Liver (tissue), 8 donors: ENCODE measurements at regions not wholly inside any gene's neighbourhood (a gene's known extent, or its start where the extent isn't known, plus 50 kb on each side); places are given as distances from the start of the nearest gene placed in this dataset.

ENCODE experiments used
- DNase-seq: peaks from one replicate; pipeline ENCODE4 v3.0.0-alpha.2; 2017; ENCODE audit warnings: low spot score
- H3K27ac ChIP-seq, 2 donors: one replicate each; pipeline ENCODE4 v1.7.0; 2013; ENCODE audit warnings: inconsistent platforms in 2 of 2, low read length in 2 of 2, control low read depth in 1 of 2, low read depth in 1 of 2, mild to moderate bottlenecking in 1 of 2
- H3K27me3 ChIP-seq, 4 donors: one replicate each; pipeline versions ENCODE4 v1.6.1 to v1.7.0; 2013; ENCODE audit warnings: low read length in 3 of 4, inconsistent platforms in 1 of 4, mild to moderate bottlenecking in 1 of 4, moderate library complexity in 1 of 4; ENCODE audit not compliant: control insufficient read depth in 4 of 4, insufficient read depth in 4 of 4
- H3K36me3 ChIP-seq, 4 donors: one replicate each; pipeline versions ENCODE4 v1.6.1 to v1.7.0; 2013; ENCODE audit warnings: low read length in 3 of 4, mild to moderate bottlenecking in 3 of 4, low read depth in 1 of 4, moderate library complexity in 1 of 4; ENCODE audit not compliant: control insufficient read depth in 4 of 4, insufficient read depth in 3 of 4
- H3K4me1 ChIP-seq, 4 donors: one replicate each; pipeline versions ENCODE4 v1.6.1 to v1.7.0; 2013; ENCODE audit warnings: low read length in 3 of 4, mild to moderate bottlenecking in 3 of 4, moderate library complexity in 1 of 4; ENCODE audit not compliant: control insufficient read depth in 4 of 4, insufficient read depth in 4 of 4
- H3K4me3 ChIP-seq, 3 donors: one replicate each; pipeline versions ENCODE4 v1.6.1 to v1.7.0; 2013; ENCODE audit warnings: low read length in 3 of 3, control low read depth in 1 of 3, low read depth in 1 of 3, mild to moderate bottlenecking in 1 of 3
- H3K9ac ChIP-seq, 2 donors: one replicate each; pipeline ENCODE4 v1.7.0; 2013; ENCODE audit warnings: low read length in 2 of 2, mild to moderate bottlenecking in 2 of 2, moderate library complexity in 2 of 2, control low read depth in 1 of 2, low read depth in 1 of 2
- H3K9me3 ChIP-seq, 4 donors: one replicate each; pipeline versions ENCODE4 v1.6.1 to v1.7.0; 2013; ENCODE audit warnings: low read length in 3 of 4; ENCODE audit not compliant: control insufficient read depth in 4 of 4
- ATF3 ChIP-seq: IDR thresholded peaks from 2 replicates; pipeline ENCODE4 v1.6.1; 2016; ENCODE audit warnings: antibody characterized with exemption
- EGR1 ChIP-seq, 2 donors: IDR thresholded peaks; 2 replicates each; pipeline ENCODE4 v1.6.1; 2016 to 2018; ENCODE audit warnings: antibody characterized with exemption in 2 of 2, low read depth in 2 of 2
- FOXA1 ChIP-seq: IDR thresholded peaks from 2 replicates; pipeline ENCODE4 v1.6.1; 2016; ENCODE audit warnings: antibody characterized with exemption
- FOXA2 ChIP-seq: IDR thresholded peaks from 2 replicates; pipeline ENCODE4 v1.6.1; 2016; ENCODE audit warnings: antibody characterized with exemption
- GABPA ChIP-seq, 2 donors: IDR thresholded peaks in 1 of 2; conservative IDR thresholded peaks in 1 of 2; 2 replicates each; pipeline ENCODE4 v1.6.1; 2016; ENCODE audit warnings: antibody characterized with exemption in 2 of 2, mild to moderate bottlenecking in 1 of 2, moderate library complexity in 1 of 2
- HNF4A ChIP-seq, 2 donors: conservative IDR thresholded peaks; 2 replicates each; pipeline ENCODE4 v1.6.1; 2016; ENCODE audit warnings: antibody characterized with exemption in 2 of 2, mild to moderate bottlenecking in 2 of 2
- HNF4G ChIP-seq: IDR thresholded peaks from 2 replicates; pipeline ENCODE4 v1.6.1; 2016; ENCODE audit warnings: antibody characterized with exemption
- JUND ChIP-seq, 2 donors: IDR thresholded peaks; 2 replicates each; pipeline ENCODE4 v1.6.1; 2016; ENCODE audit warnings: antibody characterized with exemption in 2 of 2
- NR2F2 ChIP-seq: IDR thresholded peaks from 2 replicates; pipeline ENCODE4 v1.6.1; 2016; ENCODE audit warnings: antibody characterized with exemption
- RAD21 ChIP-seq, 2 donors: IDR thresholded peaks; 2 replicates each; pipeline ENCODE4 v1.6.1; 2016; ENCODE audit warnings: antibody characterized with exemption in 2 of 2, mild to moderate bottlenecking in 2 of 2
- RXRA ChIP-seq, 2 donors: IDR thresholded peaks; 2 replicates each; pipeline ENCODE4 v1.6.1; 2017 to 2018; ENCODE audit warnings: antibody characterized with exemption in 2 of 2, mild to moderate bottlenecking in 1 of 2
- SP1 ChIP-seq: IDR thresholded peaks from 2 replicates; pipeline ENCODE4 v1.6.1; 2018; ENCODE audit warnings: antibody characterized with exemption, mild to moderate bottlenecking
- TAF1 ChIP-seq: conservative IDR thresholded peaks from 2 replicates; pipeline ENCODE4 v1.6.1; 2016; ENCODE audit warnings: antibody characterized with exemption, mild to moderate bottlenecking
- YY1 ChIP-seq: IDR thresholded peaks from 2 replicates; pipeline ENCODE4 v1.6.1; 2016; ENCODE audit warnings: antibody characterized with exemption, mild to moderate bottlenecking
- ZBTB33 ChIP-seq: IDR thresholded peaks from 2 replicates; pipeline ENCODE4 v1.6.1; 2016; ENCODE audit warnings: antibody characterized with exemption
- WGBS: extraction: QIAGEN DNeasy Blood & Tissue Kit; methylation state at CpG from one replicate; pipeline ENCODE4 v1.1.7; 2013; 5-methylcytosine and 5-hydroxymethylcytosine counted together
- TF ChIP-seq, protein P1 (sequence below): IDR thresholded peaks from 2 replicates; pipeline ENCODE4 v1.6.1; 2016; ENCODE audit warnings: antibody characterized with exemption
- TF ChIP-seq, protein P2 (sequence below): IDR thresholded peaks from 2 replicates; pipeline ENCODE4 v1.6.1; 2016; ENCODE audit warnings: antibody characterized with exemption, mild to moderate bottlenecking
- TF ChIP-seq, protein P3 (sequence below): fragments of 150-350 bp; IDR thresholded peaks from 2 replicates; pipeline ENCODE4 v1.5.1; 2017; ENCODE audit warnings: improper control_type of control experiment, low read depth, low read length; ENCODE audit not compliant: missing input control
- donor health status: healthy.
- donor health status: healthy.
- donor health status: healthy.
- donor health status: healthy.
- donor health status: healthy.

DNA sequence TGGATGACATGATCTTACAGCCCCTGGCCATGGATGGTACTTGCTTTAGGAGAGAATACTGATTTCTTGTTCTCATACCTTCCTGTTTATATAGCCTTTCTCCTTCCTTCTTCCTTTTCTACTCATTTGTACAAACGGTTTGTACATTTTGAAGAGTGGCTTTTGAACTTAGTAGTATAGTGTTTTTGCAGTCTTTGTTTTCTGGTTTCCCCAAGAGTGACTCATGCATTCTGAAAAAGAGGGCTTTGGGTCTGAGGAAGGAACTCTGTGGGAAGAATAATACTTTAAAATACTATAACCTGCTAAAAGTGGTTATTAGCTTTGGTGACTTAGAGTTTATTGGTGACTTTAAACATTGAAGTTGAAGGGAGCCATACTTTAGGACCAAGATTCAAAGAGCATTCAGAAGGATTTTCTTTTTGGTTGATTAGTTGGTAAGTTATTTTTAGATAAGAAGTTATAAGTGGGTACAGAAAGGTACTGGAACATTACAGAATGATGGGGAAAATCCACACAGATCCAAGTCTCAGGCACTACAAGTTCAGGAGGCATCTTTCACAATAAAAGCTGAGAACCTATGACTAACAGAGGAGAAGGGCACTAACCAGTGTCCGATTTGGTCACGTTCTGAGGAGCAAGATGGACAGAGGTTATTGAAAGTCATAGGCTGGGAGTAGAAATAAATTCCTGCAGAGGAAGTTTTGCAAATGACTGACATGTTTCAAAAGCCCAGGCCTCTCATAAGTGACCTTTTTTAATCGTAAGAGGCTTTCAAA lies 369.6 kb upstream of the AZI2 start:
- H3K36me3 ChIP-seq = no peaks in the 10 kb centered on the region

More for the DNA sequence above, 369.6 kb upstream of the AZI2 start:
- H3K4me3 ChIP-seq = no peak overlapping the region
- no peaks in the 10 kb centered on the region for H3K9me3 ChIP-seq
- H3K4me1 ChIP-seq = no peaks in the 10 kb centered on the region
- H3K27ac ChIP-seq = no peak overlapping the region
- WGBS = 74% methylated on average over 4 of the region's 4 CpGs
- no peak for DNase-seq
- H3K27me3 ChIP-seq = no peaks in the 10 kb centered on the region
- TF ChIP-seq GABPA (IDR thresholded peaks at IDR 0.05 in 1 of 2, conservative IDR thresholded peaks at IDR 0.05 in 1 of 2) (no peak), NR2F2 (no peak), EGR1 (IDR thresholded peaks at IDR 0.05; ENCODE audit: low read depth in 2 of 2) (no peak), RAD21 (IDR thresholded peaks at IDR 0.05) (no peak), HNF4A (conservative IDR thresholded peaks at IDR 0.05) (no peak), YY1 (no peak), HNF4G (no peak), ATF3 (no peak), JUND (IDR thresholded peaks at IDR 0.05) (no peak), ZBTB33 (no peak), TAF1 (no peak), SP1 (no peak), FOXA1 (no peak), RXRA (IDR thresholded peaks at IDR 0.05) (no peak), FOXA2 (no peak)
- TF ChIP-seq, protein P1, sequence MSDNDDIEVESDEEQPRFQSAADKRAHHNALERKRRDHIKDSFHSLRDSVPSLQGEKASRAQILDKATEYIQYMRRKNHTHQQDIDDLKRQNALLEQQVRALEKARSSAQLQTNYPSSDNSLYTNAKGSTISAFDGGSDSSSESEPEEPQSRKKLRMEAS = no peak
- TF ChIP-seq, protein P2, sequence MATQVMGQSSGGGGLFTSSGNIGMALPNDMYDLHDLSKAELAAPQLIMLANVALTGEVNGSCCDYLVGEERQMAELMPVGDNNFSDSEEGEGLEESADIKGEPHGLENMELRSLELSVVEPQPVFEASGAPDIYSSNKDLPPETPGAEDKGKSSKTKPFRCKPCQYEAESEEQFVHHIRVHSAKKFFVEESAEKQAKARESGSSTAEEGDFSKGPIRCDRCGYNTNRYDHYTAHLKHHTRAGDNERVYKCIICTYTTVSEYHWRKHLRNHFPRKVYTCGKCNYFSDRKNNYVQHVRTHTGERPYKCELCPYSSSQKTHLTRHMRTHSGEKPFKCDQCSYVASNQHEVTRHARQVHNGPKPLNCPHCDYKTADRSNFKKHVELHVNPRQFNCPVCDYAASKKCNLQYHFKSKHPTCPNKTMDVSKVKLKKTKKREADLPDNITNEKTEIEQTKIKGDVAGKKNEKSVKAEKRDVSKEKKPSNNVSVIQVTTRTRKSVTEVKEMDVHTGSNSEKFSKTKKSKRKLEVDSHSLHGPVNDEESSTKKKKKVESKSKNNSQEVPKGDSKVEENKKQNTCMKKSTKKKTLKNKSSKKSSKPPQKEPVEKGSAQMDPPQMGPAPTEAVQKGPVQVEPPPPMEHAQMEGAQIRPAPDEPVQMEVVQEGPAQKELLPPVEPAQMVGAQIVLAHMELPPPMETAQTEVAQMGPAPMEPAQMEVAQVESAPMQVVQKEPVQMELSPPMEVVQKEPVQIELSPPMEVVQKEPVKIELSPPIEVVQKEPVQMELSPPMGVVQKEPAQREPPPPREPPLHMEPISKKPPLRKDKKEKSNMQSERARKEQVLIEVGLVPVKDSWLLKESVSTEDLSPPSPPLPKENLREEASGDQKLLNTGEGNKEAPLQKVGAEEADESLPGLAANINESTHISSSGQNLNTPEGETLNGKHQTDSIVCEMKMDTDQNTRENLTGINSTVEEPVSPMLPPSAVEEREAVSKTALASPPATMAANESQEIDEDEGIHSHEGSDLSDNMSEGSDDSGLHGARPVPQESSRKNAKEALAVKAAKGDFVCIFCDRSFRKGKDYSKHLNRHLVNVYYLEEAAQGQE = no peak
- TF ChIP-seq, protein P3, sequence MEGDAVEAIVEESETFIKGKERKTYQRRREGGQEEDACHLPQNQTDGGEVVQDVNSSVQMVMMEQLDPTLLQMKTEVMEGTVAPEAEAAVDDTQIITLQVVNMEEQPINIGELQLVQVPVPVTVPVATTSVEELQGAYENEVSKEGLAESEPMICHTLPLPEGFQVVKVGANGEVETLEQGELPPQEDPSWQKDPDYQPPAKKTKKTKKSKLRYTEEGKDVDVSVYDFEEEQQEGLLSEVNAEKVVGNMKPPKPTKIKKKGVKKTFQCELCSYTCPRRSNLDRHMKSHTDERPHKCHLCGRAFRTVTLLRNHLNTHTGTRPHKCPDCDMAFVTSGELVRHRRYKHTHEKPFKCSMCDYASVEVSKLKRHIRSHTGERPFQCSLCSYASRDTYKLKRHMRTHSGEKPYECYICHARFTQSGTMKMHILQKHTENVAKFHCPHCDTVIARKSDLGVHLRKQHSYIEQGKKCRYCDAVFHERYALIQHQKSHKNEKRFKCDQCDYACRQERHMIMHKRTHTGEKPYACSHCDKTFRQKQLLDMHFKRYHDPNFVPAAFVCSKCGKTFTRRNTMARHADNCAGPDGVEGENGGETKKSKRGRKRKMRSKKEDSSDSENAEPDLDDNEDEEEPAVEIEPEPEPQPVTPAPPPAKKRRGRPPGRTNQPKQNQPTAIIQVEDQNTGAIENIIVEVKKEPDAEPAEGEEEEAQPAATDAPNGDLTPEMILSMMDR = no peak
- no peak overlapping the region for H3K9ac ChIP-seq
